ENCODE measurements at regions not wholly inside any gene's neighbourhood (a gene's known extent, or its start where the extent isn't known, plus 50 kb on each side); places are given as distances from the start of the nearest gene placed in this dataset.

GRCh38 chr12:32047357-32048212, 59.1 kb upstream of the BICD1 start:
- DNase-seq (ENCODE audit: low spot score), result no peak

GRCh38 chr12:32048791-32049190, 57.9 kb upstream of the BICD1 start:
- DNase-seq (ENCODE audit: low spot score), result no peak

GRCh38 chr12:32049956-32050355, 56.7 kb upstream of the BICD1 start:
- no peak for DNase-seq (ENCODE audit: low spot score)

- no peak for DNase-seq (ENCODE audit: low spot score)
These were observed 55.0 kb upstream of the BICD1 start for GRCh38 chr12:32051511-32052211.

- DNase-seq (ENCODE audit: low spot score), result no peak
These were observed 54.4 kb upstream of the BICD1 start for GRCh38 chr12:32052212-32052713.

DNA sequence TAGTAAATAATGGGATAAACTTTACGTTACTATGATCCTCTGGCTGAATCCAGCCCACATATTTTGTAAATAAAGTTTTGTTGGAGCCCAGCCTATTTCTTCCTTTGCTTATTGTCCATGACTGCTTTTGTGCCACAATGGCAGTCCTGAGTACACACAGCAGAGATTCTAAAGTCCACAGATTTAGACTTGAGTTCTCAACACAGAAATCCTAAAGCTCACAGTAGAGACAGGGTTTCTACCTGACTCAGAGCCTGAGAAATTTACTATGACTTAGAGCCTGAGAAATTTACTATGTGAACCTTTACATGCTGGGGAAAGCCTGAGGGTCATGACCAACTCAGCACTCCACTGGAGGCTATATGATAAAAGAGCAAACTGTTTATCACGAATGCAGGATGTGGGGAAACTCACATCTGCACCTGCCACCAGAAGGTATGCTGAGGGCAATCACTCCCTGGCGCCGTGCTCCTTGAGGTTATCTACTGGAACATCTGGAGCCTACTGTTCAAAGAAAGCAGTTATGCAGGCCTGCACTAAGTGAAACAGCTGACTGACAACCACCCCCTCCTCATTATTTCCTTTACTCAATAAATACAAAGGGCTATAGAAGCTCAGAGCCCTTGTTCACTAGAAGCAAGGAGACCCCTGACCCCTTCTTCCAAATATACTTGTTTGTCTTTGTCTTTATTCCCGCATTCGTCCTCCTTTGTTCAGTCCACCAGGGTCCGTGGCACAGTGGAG, 52.6 kb upstream of the BICD1 start:
- no peak for DNase-seq (ENCODE audit: low spot score)

All from iPS-NIHi11 (cell line).